Neural progenitor cell (in vitro differentiated cells): ENCODE measurements at regions not wholly inside any gene's neighbourhood (a gene's known extent, or its start where the extent isn't known, plus 50 kb on each side); places are given as distances from the start of the nearest gene placed in this dataset.

Experiments
- DNase-seq: peaks from one replicate; pipeline ENCODE4 v3.0.0-alpha.2; 2016; ENCODE audit warnings: low spot score
- H2AFZ ChIP-seq: fragments of 200-600 bp; sonication (generic); replicated peaks from 2 replicates; pipeline ENCODE4 v1.6.1; 2016; ENCODE audit warnings: antibody characterized with exemption
- H3F3A ChIP-seq: fragments of 200-600 bp; sonication (generic); 2 replicates; pipeline ENCODE4 v1.6.1; 2016; ENCODE audit warnings: antibody characterized with exemption, low read depth
- H3K27ac ChIP-seq: fragments of 200-600 bp; sonication (generic); 2 replicates; pipeline ENCODE4 v1.5.1; 2016; ENCODE audit warnings: mild to moderate bottlenecking
- H3K27me3 ChIP-seq: fragments of 200-600 bp; sonication (generic); 2 replicates; pipeline ENCODE4 v1.6.1; 2016; ENCODE audit warnings: mild to moderate bottlenecking, moderate library complexity
- H3K36me3 ChIP-seq: fragments of 200-600 bp; sonication (generic); 2 replicates; pipeline ENCODE4 v1.5.1; 2016
- H3K4me1 ChIP-seq: fragments of 200-600 bp; sonication (generic); 2 replicates; pipeline ENCODE4 v1.6.1; 2016; ENCODE audit warnings: mixed run types
- H3K4me2 ChIP-seq: fragments of 200-600 bp; sonication (generic); 2 replicates; pipeline ENCODE4 v1.6.1; 2016
- H3K4me3 ChIP-seq: fragments of 200-600 bp; sonication (generic); 2 replicates; pipeline ENCODE4 v1.5.1; 2016
- H3K79me2 ChIP-seq: fragments of 200-600 bp; sonication (generic); 2 replicates; pipeline ENCODE4 v1.6.1; 2016; ENCODE audit warnings: low read depth
- H3K9ac ChIP-seq: fragments of 200-600 bp; sonication (generic); 2 replicates; pipeline ENCODE4 v1.6.1; 2016
- H3K9me3 ChIP-seq: fragments of 200-600 bp; sonication (generic); 2 replicates; pipeline ENCODE4 v1.5.1; 2016; ENCODE audit warnings: low read depth
- H4K20me1 ChIP-seq: fragments of 200-600 bp; sonication (generic); 2 replicates; pipeline ENCODE4 v1.6.1; 2016; ENCODE audit warnings: low read depth
- H3K27ac Mint-ChIP-seq: 3 replicates; pipeline ENCODE4 v1.8.0; 2021; ENCODE audit warnings: mixed read lengths
- H3K27me3 Mint-ChIP-seq: 2 replicates; pipeline ENCODE4 v1.8.0; 2022; ENCODE audit warnings: low read depth, mild to moderate bottlenecking, inconsistent platforms, moderate library complexity, mixed read lengths; ENCODE audit not compliant: insufficient read depth
- H3K36me3 Mint-ChIP-seq: 3 replicates; pipeline ENCODE4 v1.8.0; 2021; ENCODE audit warnings: mixed read lengths
- H3K4me1 Mint-ChIP-seq: 3 replicates; pipeline ENCODE4 v1.8.0; 2021; ENCODE audit warnings: mixed read lengths
- H3K4me3 Mint-ChIP-seq: 3 replicates; pipeline ENCODE4 v1.8.0; 2021; ENCODE audit warnings: mild to moderate bottlenecking, moderate library complexity, mixed read lengths
- H3K9me3 Mint-ChIP-seq: 3 replicates; pipeline ENCODE4 v1.8.0; 2020; ENCODE audit warnings: mixed read lengths
- EZH2 ChIP-seq: fragments of 200-600 bp; sonication (generic); IDR thresholded peaks from 2 replicates; pipeline ENCODE4 v1.6.1; 2017; ENCODE audit warnings: antibody characterized with exemption, mild to moderate bottlenecking, moderate library complexity
- EZH2phosphoT487 ChIP-seq: fragments of 200-600 bp; sonication (generic); IDR thresholded peaks from 2 replicates; pipeline ENCODE4 v1.6.1; 2017; ENCODE audit warnings: antibody characterized with exemption
- TF ChIP-seq, protein P1 (sequence below): fragments of 200-600 bp; sonication (generic); IDR thresholded peaks from 2 replicates; pipeline ENCODE4 v1.5.1; 2017; ENCODE audit warnings: antibody characterized with exemption, mild to moderate bottlenecking

DNA sequence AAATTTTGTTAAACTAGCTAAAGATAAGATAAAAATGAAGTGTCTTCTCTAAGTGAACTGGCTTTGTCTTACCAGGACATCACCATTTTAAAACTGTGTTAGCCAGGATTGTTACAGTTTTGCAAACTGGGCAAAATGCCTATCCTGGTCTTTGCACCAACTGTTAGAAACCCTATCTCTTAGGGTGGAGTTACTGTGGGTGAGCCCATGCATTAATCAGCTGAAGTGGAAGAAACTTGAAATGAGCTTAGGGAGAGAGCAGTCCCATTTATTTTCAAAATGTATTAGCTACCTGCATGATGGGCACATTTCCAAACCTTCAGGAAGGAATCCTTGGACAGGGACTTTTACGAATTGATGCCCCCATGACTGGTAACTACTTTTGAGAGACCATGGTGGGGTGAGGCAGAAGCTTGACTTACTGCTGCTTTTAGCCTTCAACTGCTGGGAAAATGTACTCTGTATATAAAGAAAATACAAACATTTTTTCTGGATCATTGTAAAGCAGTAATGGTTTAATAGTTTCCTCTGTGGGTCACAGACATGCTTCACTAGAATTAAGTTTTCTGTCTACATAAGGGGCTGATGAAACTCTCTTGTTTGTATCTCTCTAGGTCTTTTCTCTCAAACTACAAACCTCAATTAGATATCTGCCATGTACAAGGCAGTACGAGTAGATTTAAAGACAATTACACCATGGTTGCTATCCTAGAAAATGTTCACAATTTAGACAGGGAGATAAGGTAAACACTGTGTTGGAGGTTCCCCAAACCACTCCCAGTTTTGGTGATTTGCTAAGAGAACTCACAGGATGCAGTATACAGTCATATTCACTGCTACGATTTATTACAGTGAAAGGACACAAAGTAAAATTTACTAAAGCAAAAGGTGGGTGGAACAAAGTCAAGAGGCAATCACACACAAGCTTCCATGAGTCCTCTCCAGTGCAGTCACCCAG lies 321.4 kb upstream of the MMADHC start:
- Mint-ChIP-seq H3K4me1 (peaks cover 27% of the 10 kb centered on the region), H3K27ac (no peak overlapping the region), H3K4me3 (no peak overlapping the region), H3K36me3 (no peaks in the 10 kb centered on the region), H3K9me3 (peaks cover 9% of the 10 kb centered on the region), H3K27me3 (peaks cover 2% of the 10 kb centered on the region)
- DNase-seq: no peak
- Histone ChIP-seq H3K4me2 (no peak overlapping the region), H3K36me3 (no peaks in the 10 kb centered on the region), H3K79me2 (no peaks in the 10 kb centered on the region), H3K9me3 (no peaks in the 10 kb centered on the region), H3K27ac (no peak overlapping the region), H3K27me3 (no peaks in the 10 kb centered on the region), H3K9ac (no peak overlapping the region), H3F3A (no peaks in the 10 kb centered on the region), H3K4me3 (no peak overlapping the region), H3K4me1 (peaks cover 33% of the 10 kb centered on the region), H4K20me1 (no peaks in the 10 kb centered on the region), H2AFZ (peak overlapping the region; percentile 22)
- TF ChIP-seq EZH2phosphoT487: no peak
- TF ChIP-seq, protein P1, sequence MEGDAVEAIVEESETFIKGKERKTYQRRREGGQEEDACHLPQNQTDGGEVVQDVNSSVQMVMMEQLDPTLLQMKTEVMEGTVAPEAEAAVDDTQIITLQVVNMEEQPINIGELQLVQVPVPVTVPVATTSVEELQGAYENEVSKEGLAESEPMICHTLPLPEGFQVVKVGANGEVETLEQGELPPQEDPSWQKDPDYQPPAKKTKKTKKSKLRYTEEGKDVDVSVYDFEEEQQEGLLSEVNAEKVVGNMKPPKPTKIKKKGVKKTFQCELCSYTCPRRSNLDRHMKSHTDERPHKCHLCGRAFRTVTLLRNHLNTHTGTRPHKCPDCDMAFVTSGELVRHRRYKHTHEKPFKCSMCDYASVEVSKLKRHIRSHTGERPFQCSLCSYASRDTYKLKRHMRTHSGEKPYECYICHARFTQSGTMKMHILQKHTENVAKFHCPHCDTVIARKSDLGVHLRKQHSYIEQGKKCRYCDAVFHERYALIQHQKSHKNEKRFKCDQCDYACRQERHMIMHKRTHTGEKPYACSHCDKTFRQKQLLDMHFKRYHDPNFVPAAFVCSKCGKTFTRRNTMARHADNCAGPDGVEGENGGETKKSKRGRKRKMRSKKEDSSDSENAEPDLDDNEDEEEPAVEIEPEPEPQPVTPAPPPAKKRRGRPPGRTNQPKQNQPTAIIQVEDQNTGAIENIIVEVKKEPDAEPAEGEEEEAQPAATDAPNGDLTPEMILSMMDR: no peak
- no peak for TF ChIP-seq EZH2

DNA sequence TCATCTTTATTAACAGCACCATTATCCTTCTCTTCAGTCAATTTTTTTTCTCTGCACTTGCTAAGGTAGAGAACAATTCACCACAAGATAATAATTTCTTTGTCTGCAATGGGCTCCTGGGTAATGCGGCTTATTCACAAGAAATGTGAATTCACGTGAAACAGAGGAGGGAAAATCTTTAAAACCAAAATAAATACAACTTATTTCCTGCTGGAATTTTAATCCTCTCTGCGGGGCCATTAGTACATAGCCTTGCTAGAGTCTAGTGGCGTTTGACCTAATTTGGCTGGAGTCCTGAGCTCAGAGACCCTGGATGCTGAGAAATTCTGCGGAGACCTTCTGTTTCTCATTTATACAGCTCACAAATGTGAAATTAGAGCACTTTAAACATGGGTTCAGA lies 319.3 kb upstream of the MMADHC start:
- Mint-ChIP-seq H3K27me3 (peaks cover 2% of the 10 kb centered on the region), H3K9me3 (peaks cover 5% of the 10 kb centered on the region), H3K4me3 (peak overlapping the region; percentile 64), H3K4me1 (peaks cover 27% of the 10 kb centered on the region), H3K36me3 (no peaks in the 10 kb centered on the region), H3K27ac (peak overlapping the region; percentile 33)
- Histone ChIP-seq H3K27me3 (no peaks in the 10 kb centered on the region), H3K4me3 (no peak overlapping the region), H3K79me2 (no peaks in the 10 kb centered on the region), H3K4me1 (peaks cover 33% of the 10 kb centered on the region), H3K9ac (no peak overlapping the region), H3K9me3 (no peaks in the 10 kb centered on the region), H4K20me1 (no peaks in the 10 kb centered on the region), H3F3A (no peaks in the 10 kb centered on the region), H3K27ac (peak overlapping the region; percentile 48), H3K36me3 (no peaks in the 10 kb centered on the region), H3K4me2 (peak overlapping the region; percentile 18), H2AFZ (peak overlapping the region; percentile 38)
- TF ChIP-seq, protein P1: no peak
- TF ChIP-seq EZH2 (no peak), EZH2phosphoT487 (no peak)
- peak; percentile 68 for DNase-seq

DNA sequence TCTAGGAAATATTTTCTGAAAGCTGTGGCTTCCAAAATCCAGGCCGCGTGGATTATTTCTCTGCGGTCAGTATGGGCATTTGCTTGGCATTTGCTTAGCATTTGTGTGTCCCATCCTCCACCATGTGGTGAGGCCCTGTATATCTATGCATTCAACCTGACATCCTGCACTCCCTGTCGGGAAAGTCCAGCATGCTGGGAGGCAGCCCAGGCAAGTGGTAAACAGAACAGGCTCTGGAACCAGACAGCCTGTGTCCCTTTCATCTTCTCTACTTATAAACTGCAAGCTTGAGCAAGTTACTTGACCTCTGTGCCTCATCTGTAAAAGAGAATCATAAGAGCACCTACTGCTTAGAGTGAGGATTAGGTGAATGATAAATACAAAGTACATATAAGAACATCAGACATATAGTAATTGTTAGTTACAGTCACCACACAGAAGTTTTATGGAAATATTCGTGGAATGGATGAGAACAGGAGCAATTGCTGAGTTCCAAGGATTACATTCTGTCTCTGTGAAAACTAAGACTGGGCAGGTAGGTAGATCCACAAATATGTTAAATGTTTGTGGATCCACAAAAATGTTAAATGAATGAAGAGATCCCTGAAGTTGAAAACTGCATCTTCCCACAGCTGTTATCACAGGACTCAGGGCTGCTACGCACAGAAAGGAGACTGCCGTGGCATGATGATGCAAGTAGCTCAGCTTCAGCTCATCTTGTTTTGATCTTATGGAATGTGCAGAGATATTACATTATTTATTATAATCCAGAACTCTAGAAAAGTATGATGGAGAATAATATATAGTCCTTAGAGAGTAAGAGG lies 317.0 kb upstream of the MMADHC start:
- Histone ChIP-seq H3K4me1 (peaks cover 53% of the 10 kb centered on the region), H3K4me2 (no peak overlapping the region), H3K36me3 (no peaks in the 10 kb centered on the region), H3K27ac (no peak overlapping the region), H3K4me3 (no peak overlapping the region), H3K79me2 (no peaks in the 10 kb centered on the region), H3F3A (no peaks in the 10 kb centered on the region), H3K9ac (no peak overlapping the region), H3K27me3 (no peaks in the 10 kb centered on the region), H3K9me3 (no peaks in the 10 kb centered on the region), H4K20me1 (no peaks in the 10 kb centered on the region), H2AFZ (peak overlapping the region; percentile 60)
- no peak for DNase-seq
- peak overlapping the region; percentile 81 for H3K27ac Mint-ChIP-seq
- peaks cover 5% of the 10 kb centered on the region for H3K9me3 Mint-ChIP-seq
- H3K4me3 Mint-ChIP-seq: no peak overlapping the region
- peaks cover 35% of the 10 kb centered on the region for H3K4me1 Mint-ChIP-seq
- H3K27me3 Mint-ChIP-seq: peaks cover 2% of the 10 kb centered on the region
- no peaks in the 10 kb centered on the region for H3K36me3 Mint-ChIP-seq
- TF ChIP-seq, protein P1: no peak
- TF ChIP-seq EZH2 (no peak), EZH2phosphoT487 (no peak)
